Putamen (tissue), 1 donor: ENCODE measurements at regions not wholly inside any gene's neighbourhood (a gene's known extent, or its start where the extent isn't known, plus 50 kb on each side); places are given as distances from the start of the nearest gene placed in this dataset.

Source experiments
- DNase-seq: peaks from one replicate; pipeline ENCODE4 v3.0.0-alpha.2; 2016; ENCODE audit warnings: low spot score

DNA sequence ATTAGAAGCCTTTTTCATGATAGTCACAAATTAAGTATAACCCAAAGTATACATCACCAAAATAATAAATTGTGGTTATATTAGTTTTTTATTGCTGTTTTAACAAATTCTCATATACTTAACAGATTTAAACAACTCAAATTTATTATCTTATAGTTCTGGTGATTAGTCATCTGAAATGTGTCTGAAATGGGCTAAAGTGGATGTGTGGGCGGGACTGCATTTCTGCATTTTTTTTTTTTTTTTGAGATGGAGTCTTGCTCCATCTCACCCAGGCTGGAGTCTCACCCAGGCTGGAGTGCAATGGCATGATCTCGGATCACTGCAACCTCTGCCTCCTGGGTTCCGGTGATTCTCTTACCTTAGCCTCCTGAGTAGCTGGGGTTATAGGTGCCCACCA is 891.5 kb upstream of the CELF2 start:
- DNase-seq = no peak

DNA sequence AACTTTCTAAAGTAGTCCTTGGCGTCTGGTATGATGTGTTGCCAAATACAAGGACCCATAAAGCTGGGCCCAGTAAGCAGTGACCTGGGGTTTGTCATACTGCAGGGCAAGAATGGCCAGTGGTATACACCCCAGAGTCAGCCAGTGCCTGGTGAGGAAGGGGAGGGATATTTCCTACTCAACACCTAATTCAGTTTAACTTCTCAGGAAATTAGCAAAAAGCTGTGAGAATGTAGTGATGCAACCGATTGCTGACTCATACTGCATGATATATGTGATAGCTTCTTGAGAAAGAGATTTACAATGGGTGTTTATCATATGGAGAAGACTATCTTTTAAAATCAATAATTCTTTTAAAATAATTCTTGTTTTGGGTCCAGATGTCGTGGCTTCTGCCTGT is 889.3 kb upstream of the CELF2 start:
- DNase-seq = no peak

DNA sequence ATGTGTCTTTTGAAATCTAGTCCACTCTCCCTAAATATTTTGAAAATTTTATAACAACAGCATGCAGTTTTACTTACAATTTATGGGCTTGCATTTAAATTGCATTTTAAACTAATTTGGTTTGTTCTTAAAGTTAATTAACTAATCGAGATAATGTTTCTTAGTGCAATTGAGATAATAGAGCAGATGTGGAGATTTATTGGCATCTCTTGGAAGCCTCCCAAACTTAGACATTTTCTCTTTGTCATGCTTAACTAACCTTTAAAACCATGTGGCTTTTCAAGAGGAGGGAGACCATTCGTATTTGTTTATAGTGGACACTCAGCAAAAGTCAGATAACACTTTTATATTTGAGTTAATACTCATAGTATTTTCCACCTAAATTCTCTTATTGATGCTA is 887.0 kb upstream of the CELF2 start:
- DNase-seq = no peak

DNA sequence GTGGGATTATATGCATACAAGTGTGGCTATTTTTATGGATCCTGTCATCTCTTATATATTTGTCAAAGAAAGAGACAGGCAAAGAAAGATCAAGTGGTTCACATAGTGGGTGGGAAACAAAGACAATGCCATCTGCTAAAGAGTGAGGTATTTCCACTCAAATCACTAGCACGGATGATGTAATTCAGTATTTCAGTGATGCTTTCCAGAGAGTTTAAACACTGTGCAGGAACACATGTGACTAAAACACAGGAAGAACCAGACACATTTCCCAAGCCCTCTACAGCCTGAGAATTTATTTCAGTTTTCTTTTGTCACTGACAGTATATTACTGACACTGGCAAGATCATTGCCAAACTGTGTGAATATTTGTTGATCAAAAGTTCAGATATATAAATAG is 885.7 kb upstream of the CELF2 start:
- peak; percentile 43 for DNase-seq

DNA sequence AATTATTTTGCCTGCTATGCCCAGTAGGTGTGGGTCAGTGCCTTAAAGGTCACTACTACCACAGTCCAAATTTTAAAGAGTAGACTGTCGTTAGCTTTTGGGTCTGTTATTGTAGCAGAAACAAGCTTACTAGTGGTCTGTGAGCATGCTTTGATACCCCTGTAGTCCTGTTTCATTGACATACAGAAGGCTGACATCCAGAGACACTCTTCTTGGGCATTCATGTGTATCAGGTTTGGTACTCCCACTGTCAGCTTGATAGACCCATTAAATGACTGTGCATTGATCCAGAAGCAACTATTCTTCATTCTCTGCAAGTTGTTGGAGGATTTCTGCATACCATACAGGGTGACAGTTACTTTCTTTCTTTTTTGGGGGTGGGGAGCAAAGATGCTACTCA is 884.4 kb upstream of the CELF2 start:
- DNase-seq = no peak

DNA sequence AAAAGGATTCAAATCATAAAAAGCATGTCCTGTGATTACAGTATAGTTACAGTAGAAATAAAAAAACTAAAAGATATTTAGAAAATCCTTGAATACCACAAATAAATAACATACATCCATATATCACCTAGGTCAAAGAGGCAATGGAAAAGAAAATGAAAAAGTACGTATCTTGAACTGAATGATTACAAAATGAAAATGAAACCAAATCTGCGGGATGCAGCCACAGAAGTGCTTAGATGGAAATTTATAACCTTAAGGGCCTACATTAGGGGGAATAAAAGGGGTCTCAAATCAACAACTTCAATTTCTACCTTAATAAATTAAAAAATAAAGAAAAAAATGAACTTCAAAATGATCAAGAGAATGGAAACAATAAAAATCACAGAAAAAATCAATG is 879.0 kb upstream of the CELF2 start:
- no peak for DNase-seq

DNA sequence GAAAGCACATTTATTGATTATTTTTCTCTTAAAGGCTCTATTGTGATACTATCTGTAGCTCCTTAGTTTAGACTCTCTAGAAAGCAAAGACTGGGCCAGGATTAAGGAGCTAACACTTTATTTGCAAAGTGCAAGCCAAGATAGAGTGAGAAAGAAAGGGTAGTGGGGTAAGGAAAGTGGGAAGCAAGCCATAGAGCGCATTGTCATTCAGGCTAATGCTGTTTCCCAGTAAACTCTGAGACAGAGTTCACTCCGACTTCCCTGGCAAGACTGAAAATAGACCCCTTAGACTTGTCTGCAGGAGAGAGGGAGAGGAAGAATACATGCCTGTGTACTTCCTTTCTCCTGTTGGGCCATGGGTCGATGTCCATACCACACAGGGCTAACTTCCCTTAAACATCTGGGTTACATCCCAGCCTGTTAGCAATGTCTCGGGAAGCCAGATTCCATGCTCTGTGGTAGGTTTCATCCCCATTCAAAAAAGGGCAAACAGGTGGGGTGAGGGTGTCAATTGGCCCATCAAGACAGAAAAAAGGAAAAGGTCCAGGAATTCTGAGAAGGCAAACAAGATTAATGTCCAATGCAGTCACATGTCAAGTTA is 875.8 kb upstream of the CELF2 start:
- DNase-seq = no peak

DNA sequence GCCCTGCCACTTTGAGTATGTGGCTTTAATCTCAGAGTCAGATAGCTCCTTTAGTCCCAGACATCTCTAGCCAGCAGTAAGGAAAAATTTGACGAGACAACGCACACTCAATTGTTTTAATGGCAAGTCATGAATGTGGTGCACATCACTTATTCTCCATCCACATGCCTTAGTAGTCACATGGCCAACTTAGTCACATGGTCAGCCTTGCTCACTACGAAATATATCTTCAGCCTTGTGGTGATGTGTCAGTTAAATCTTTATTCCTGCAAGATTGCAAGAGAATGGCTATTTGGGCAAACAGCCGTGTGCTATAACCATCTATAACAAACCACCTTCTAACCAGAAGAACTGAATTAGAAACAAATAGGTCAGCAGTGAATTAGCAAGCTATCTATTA is 871.1 kb upstream of the CELF2 start:
- DNase-seq = no peak

DNA sequence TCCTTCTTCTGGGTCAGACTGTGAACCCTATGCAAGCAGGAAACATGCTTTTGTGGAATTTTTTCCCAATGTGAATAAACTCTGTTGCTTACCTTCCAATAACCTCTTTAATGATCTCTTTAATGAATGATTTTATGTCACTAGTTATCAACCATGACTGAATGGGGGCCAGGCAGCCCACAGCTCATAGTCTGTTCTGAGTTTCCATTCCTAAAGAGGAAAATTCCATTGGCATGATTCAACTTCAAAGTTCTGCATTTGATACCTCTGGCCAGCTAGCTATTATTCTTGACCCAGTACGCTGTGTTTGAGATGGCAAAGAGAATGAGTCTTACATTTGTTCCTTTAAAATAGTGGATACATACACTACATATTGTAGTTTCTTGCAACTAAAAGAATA is 867.8 kb upstream of the CELF2 start:
- DNase-seq = no peak

DNA sequence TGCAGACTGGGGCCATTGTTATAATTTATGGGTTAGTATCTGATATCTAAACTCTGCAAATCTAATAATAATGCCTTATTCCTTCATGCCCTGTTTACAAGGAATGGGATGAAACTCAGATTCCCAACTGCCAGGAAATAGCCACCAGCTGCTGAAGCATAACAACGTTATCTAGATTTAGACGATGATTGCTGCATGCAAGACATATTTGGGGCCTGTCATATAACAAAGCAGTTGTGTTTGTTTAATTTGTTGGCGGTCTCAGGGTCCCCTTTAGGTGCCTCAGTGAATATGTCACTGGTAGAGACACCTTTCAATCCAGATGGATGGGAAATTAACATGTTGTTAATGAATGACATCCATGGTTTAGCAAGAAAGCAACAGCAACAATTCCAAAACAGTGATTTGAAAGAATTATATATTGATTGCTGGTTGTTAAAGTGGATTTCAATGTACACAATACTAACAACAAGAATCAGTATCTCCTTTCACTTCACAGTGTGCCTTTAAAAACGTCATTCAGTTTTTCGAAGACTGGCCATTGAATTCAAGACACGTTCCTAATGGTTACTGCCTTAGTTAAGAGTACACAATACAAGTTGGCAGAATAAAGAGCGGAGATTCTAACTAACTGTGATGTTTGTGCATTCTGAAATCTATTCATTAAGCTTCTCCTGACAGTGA is 860.6 kb upstream of the CELF2 start:
- no peak for DNase-seq

DNA sequence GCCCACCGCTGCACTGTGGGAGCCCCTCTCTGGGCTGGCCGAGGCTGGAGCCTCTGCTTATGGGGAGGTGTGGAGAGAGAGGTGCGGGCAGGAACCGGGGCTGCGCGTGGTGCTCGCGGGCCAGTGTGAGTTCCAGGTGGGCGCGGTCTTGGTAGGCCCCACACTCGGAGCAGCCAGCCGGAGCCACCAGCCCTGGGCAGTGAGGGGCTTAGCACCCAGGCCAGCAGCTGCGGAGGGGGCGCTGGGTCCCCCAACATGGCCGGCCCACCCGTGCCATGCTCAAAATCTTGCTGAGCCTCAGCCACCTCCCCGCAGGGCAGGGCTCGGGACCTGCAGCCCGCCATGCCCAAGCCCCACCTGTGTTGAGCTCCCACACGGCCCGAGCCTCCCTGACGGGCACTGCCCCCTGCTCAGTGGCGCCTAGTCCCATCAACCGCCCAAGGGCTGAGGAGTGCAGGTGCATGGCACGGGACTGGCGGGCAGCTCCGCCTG is 856.8 kb upstream of the CELF2 start:
- no peak for DNase-seq

DNA sequence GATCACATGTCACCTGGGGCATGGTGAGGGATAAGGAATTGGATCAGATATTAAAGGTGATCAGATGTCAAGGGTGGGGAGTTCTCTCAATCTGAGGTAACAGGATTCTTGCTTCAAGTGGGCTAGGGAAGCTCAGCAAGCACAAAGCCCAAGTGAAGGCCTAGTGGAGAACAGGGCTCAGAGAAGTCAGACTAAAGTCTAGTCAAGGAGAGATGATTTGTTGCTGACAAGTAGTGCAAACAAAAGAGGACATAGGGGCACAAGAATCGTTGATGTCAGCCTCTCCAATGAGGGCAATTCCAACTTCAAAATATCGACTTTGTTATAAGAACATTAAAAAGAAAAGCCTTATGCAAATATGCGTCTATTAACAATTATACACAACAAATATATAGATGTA is 852.8 kb upstream of the CELF2 start:
- DNase-seq = no peak

DNA sequence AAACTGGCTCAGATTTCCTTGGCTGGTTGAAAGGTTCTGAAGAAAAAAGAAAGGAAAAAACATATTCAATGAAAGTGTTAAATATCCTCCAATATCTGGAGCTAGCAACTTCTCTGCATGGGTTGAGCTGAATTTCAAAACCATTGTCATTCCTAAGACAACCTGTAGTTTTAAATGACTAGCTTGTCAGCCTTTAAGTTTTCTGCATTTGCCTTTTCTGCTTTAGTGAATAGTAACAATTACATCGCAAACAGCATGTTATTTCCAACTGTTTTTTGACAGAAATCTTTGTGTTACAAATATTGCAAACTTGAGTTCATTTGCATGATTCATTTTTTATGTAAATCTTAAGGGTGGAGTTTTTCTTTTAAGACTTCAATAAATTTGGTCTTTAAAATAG is 852.3 kb upstream of the CELF2 start:
- peak; percentile 16 for DNase-seq

DNA sequence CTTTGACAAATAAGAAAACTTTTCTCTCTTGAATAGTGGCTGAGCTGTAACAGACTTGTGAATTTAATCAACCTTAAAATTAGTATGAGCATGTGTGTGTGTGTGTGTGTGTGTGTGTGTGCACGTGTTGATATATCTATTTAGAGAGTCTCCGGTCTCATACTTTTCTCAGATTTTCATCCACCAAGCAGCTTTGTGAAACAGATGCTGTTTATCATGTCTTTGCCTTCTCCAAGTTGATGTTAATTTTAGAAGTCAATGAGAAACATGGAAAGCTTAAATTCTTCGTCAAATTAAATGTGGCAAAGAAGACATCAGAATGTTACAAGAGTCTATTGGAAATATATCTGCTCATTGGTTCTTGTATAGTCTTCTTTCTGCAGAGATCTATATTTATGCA is 839.2 kb upstream of the CELF2 start:
- no peak for DNase-seq

DNA sequence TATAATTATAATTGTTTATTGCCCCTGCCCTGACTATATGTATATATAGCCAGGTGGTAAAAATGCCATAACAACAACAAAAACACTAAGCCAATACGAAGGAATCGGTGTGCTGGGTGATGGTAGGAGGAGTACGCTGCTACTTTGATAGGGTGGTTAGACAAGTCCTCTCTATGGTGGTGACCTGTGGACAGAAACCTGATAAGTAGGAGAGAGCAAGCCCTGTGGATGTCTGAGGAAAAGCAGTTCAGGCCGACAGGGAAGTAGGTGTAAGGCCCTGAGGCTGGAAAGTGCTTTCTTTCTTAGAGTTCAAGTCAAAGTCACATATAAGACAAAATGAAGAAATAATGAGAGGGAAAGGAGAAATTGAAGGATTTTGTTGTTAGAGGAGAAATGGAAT is 823.8 kb upstream of the CELF2 start:
- no peak for DNase-seq

DNA sequence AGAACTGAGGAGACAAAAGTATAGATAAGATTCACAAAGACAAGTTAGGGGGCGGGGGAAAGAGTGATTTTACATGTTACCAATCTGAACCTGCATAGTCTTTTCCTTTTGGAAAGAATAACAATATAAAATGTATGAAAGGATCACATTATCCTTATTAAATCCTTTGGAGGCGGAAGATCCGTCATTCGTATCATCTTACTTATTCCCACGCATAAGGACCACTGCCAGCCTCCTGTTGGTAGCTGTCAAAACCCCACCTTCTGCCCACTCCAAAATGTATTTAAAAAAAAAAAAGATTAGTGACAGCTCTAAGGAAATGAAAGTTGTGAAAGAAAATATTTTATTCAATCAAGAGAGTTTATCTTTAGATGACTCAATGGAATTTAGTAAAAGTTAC is 821.0 kb upstream of the CELF2 start:
- DNase-seq = peak; percentile 79

DNA sequence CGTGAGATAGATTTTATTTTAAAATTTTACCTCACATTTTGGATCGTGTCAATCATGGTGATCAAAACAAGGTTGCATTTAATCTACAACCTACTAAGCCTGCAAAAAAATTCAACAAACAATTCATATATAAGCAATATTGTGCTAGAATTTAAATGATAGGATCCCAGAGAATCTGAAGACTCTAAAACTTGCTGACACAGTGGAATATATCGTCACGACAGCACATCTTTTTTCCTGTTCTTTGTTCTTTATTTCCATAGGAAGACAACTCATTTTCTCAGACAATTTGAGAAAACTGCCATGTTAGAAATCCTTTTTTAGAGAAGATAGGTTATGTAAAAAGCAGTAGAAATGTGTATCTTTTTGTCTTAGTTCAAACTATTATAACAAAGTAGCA is 820.2 kb upstream of the CELF2 start:
- no peak for DNase-seq

DNA sequence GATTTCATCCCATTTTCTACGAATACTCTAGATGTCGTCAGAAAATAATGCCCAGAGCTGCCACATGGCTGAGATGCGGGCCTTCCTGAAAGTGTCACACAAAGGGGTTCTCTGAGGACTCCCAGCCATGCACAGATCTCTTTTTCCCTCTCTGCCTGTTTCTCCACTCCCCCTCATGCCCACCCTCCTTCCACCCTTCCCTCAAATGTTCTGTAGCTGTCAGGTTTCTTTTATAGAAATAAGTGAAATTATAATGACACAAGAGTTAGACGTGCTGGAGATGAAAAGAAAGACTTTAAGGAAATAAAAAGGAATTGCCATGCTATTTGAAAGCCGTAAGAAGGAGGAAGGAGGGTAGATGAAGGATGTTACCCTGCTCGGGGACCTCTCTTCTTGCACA is 819.3 kb upstream of the CELF2 start:
- DNase-seq = no peak

DNA sequence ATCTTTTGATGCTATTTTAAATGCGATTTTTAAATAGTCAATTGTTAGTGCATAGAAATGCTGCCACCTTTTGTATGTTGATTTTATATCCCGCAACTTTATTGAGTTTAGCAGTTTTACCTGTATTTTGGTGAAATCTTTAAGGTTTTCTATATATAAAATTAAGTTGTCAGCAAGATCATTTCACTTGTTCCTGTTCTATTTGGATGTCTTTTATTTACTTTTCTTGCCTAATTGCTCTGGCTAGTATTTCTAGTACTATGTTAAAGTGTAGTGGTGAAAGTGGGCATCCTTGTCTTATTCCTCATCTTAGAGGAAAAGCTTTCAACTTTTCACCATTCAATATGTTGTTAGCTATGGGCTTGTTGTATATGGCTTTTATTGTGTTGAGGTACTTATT is 813.3 kb upstream of the CELF2 start:
- no peak for DNase-seq

DNA sequence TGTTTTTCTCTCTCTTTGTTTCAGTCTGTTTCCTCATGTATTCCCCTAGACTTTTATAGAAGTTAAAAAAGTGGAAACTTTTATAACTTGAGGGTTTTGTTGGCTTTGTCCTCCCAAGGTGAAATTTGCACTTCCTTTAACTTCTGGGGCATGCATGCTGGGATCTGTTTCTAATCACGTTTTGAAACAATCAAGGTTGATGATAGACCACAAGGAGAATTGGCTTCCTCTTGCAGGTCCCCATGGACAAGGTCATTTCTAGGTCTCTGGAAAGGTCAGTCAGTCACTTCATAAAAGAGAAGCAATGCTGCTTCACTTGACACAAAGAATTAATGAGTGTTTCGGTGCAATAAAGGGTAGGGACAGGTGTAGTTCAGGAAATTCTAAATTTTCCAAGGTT is 811.8 kb upstream of the CELF2 start:
- no peak for DNase-seq

DNA sequence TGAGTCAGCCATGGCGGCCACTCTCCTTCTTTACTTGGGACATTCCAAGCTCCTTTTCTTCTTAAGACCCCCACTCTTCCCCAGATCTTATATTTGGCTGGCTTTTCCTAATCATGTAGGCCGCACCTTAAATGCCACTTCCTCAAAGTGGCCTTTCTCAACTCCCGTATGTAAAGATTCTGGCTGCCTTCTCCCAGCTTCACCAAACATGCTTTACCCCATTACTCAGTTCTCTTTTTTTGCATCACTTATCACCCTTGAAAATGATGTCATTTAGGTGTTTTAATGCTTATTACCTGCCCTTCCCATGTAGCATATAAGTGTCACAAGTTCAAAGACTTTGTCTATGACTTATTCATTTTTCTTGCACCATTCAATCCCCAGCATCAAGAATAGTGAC is 810.1 kb upstream of the CELF2 start:
- DNase-seq = no peak

DNA sequence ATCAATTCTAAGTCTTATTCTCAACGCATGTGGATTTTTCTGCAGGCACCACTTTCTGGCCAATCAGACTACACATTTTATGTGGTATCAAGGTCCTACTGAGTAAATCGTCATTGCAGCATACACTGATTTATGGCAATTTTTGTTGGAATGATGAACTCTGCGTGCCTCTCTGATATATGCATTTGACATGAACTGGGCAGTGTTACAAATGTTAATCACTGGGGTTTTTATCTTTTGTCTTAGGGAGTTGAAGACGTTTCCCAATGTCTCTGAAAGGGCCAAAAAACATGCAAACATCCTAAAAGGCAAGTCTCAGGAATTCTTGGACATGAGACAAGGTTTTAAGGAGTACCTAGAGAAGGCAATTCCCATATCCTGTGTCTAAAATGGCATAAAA is 809.5 kb upstream of the CELF2 start:
- DNase-seq = no peak

DNA sequence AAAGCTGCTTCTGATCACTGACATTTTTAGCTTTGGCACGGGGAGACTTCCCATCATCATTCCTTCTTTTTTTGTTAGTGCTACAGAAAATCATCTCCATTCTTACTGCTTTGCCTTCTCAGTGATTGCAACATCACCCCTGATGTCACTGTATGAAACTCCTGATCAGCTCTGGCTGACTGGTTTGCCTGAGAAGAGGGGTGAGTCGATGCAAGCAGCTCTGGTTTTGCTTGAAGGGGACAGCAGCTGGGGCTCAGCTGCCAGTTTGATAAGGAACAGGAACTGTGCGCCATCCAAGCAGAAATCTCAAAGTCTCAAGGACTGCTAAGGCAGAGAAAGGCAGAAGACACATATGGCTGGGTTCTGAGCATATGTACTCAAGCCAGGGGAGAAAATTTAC is 808.5 kb upstream of the CELF2 start:
- DNase-seq = peak; percentile 33

DNA sequence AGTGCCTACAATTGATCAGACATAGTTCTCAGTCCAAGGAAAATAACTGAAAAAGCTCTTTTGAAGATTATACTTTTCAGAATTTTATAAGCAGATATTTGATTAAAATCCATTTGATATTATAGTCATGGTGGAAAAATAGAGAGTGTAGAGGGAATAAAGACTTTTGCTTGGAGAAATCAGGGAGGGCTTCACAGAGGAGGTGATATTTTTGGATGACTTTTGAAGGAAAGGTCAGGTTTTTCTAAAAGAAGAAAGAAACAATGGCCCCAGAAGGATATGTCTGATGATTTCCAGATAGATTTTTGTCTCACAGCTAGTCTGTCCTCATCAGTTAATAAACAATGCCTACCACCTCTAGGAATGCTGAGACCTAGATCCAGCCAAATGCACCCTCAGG is 806.3 kb upstream of the CELF2 start:
- DNase-seq = no peak
